ENCODE measurements at regions not wholly inside any gene's neighbourhood (a gene's known extent, or its start where the extent isn't known, plus 50 kb on each side); places are given as distances from the start of the nearest gene placed in this dataset.

DNA sequence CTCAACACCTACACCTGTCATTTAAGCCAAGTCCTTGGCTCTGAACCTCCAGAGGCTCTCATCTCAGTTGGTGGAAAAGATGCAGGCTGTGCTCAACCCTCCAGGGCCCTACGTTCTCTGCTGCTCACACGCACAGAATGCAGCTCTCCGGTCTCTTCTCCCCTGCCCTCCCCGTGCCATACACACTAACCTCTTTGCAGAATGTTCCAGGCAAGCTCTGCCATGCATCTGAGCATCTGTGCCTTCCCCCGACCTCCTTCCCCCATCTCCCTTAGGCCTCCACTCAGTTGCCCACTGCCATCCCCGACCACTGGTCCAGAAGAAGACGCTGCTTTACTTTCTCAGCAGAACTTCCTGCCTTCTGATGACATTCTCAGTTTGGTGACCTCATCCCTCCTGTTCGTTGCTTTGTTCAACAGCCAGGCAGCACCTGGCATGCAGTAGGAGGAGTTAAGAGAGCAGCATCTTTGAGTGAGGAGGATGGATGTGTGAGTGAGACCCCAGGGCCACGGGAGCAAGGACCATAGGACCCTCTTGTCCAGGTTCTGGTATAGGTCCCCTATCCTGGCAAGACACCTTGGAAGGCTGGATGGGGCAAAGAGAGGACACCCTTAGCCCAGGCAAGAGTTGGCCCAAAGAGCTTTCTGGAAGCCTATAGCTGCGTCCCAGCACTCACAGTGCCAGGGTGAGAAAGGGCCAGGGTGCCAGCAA lies 598.0 kb downstream of the BRD1 start:
- DNase-seq (ENCODE audit: low spot score), result no peak
- Histone ChIP-seq H3K4me3 (no peak overlapping the region), H3K4me1 (no peaks in the 10 kb centered on the region)

GRCh38 chr22:49228431-49229037 lies 599.1 kb downstream of the BRD1 start:
- Histone ChIP-seq H3K27ac (no peak overlapping the region), H3K27me3 (no peaks in the 10 kb centered on the region), H3K4me1 (no peaks in the 10 kb centered on the region), H3K36me3 (no peaks in the 10 kb centered on the region), H3K4me3 (no peak overlapping the region), H3K9me3 (no peaks in the 10 kb centered on the region)
- peak; percentile 49 for DNase-seq (ENCODE audit: low spot score)
- TF ChIP-seq CTCF (IDR thresholded peaks at IDR 0.05), result no peak

More for the DNA sequence above, 598.0 kb downstream of the BRD1 start:
- H3K9me3 ChIP-seq, result no peaks in the 10 kb centered on the region
- H3K36me3 ChIP-seq, result no peaks in the 10 kb centered on the region
- TF ChIP-seq CTCF (IDR thresholded peaks at IDR 0.05), result no peak
- no peak overlapping the region for H3K27ac ChIP-seq
- no peaks in the 10 kb centered on the region for H3K27me3 ChIP-seq

- DNase-seq (ENCODE audit: low spot score), result peak; percentile 36
- no peak for TF ChIP-seq CTCF (IDR thresholded peaks at IDR 0.05)
- no peak overlapping the region for H3K27ac ChIP-seq
- H3K27me3 ChIP-seq, result no peaks in the 10 kb centered on the region
- no peaks in the 10 kb centered on the region for H3K4me1 ChIP-seq
- H3K4me3 ChIP-seq, result no peak overlapping the region
- H3K9me3 ChIP-seq, result no peaks in the 10 kb centered on the region
- no peaks in the 10 kb centered on the region for H3K36me3 ChIP-seq
Measured at GRCh38 chr22:49227670-49228069, 600.0 kb downstream of the BRD1 start.

DNA sequence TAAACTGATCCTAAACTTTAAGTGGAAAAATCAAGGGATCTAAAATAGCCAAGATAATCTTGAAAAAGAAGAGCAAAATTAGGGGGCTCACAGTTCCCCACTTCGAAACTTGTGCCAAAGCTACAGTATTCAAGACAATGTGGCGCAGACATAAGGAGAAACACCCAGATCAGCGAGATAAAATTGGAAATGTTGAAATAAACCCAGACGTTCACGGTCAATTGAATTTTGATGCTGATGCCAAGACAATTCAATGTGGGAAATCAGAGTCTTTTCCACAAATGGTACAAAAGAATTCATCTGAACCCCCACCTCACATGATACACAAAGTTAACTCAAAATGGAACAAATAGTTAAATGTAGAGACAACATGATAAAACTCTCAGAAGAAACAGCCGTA lies 601.6 kb downstream of the BRD1 start:
- Histone ChIP-seq H3K27me3 (no peaks in the 10 kb centered on the region), H3K36me3 (no peaks in the 10 kb centered on the region), H3K4me3 (no peak overlapping the region), H3K27ac (no peak overlapping the region), H3K4me1 (no peaks in the 10 kb centered on the region), H3K9me3 (no peaks in the 10 kb centered on the region)
- no peak for TF ChIP-seq CTCF (IDR thresholded peaks at IDR 0.05)
- no peak for DNase-seq (ENCODE audit: low spot score)

DNA sequence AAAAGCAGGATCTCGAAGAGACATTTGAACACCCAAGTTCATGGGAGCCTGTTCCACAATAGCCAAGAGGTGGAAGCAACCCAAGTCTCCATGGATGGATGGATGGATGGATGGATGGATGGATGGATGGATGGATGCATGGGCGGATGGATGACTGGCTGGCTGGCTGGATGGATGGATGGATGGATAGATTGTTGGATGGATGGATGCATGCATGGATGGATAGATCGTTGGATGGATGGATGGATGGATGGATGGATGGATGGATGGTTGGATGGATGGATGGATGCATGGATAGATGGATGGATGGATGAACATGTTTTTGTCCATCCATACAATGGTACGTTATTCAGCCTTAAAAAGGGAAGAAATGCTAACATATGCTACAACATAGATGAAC lies 603.4 kb downstream of the BRD1 start:
- Histone ChIP-seq H3K27me3 (no peaks in the 10 kb centered on the region), H3K9me3 (peaks cover 0 to 4% of the 10 kb centered on the region in 2 donors), H3K36me3 (no peaks in the 10 kb centered on the region), H3K4me1 (no peaks in the 10 kb centered on the region), H3K4me3 (no peak overlapping the region), H3K27ac (no peak overlapping the region)
- no peak for TF ChIP-seq CTCF (IDR thresholded peaks at IDR 0.05)
- no peak for DNase-seq (ENCODE audit: low spot score)

All from right atrium auricular region (tissue), 2 donors.